ENCODE measurements at regions not wholly inside any gene's neighbourhood (a gene's known extent, or its start where the extent isn't known, plus 50 kb on each side); places are given as distances from the start of the nearest gene placed in this dataset.

GRCh38 chr10:64080071-64080470 is 558.9 kb downstream of the REEP3 start:
- Histone ChIP-seq H3K4me3 (no peak overlapping the region), H3K4me1 (replicated peaks in 1 of 2) (peaks cover 0 to 5% of the 10 kb centered on the region in 2 donors), H3K27ac (no peak overlapping the region)
- WGBS, 10 experiments: 20 to 100% (median 79%) methylated on average over 1 of the region's 1 CpG; no CpG with 5 or more reads in 4 of the 10 experiments
- no peak for ATAC-seq (replicated peaks in 6 of 8)
- in situ Hi-C loops (cut with MboI; ENCODE audit: low pct_unique_long_range_greater_than_20kb in 2 of 9, low sequenced_read_pairs in 9 of 9, unreplicated experiment in 9 of 9): no loop called here

- in situ Hi-C loops (cut with MboI; ENCODE audit: low pct_unique_long_range_greater_than_20kb in 2 of 9, low sequenced_read_pairs in 9 of 9, unreplicated experiment in 9 of 9): no loop called here
- Histone ChIP-seq H3K4me3 (no peak overlapping the region), H3K27ac (no peak overlapping the region), H3K4me1 (replicated peaks in 1 of 2) (peaks cover 3 to 5% of the 10 kb centered on the region in 2 donors)
- ATAC-seq (replicated peaks in 6 of 8): no peak
- whole genome bisulfite sequencing, 10 experiments: 0 to 96% (median 43%) methylated on average over 1 to 3 of the region's 3 CpGs; no CpG with 5 or more reads in 3 of the 10 experiments
These were observed 560.8 kb downstream of the REEP3 start for GRCh38 chr10:64081947-64082482.

- no peak for ATAC-seq (replicated peaks in 6 of 8)
- no peak overlapping the region for H3K27ac ChIP-seq
- WGBS, 10 experiments: 0 to 83% (median 50%) methylated on average over 1 to 2 of the region's 2 CpGs; no CpG with 5 or more reads in 6 of the 10 experiments
- in situ Hi-C loops (cut with MboI; ENCODE audit: low pct_unique_long_range_greater_than_20kb in 2 of 9, low sequenced_read_pairs in 9 of 9, unreplicated experiment in 9 of 9): no loop called here
- peaks cover 2 to 3% of the 10 kb centered on the region in 2 donors for H3K4me1 ChIP-seq (replicated peaks in 1 of 2)
- H3K4me3 ChIP-seq: no peak overlapping the region
These were observed 565.0 kb downstream of the REEP3 start for GRCh38 chr10:64086083-64086767.

GRCh38 chr10:64089648-64090047 is 568.4 kb downstream of the REEP3 start:
- Histone ChIP-seq H3K4me3 (no peak overlapping the region), H3K4me1 (replicated peaks in 1 of 2) (peaks cover 2 to 3% of the 10 kb centered on the region in 2 donors), H3K27ac (no peak overlapping the region)
- in situ Hi-C loops (cut with MboI; ENCODE audit: low pct_unique_long_range_greater_than_20kb in 2 of 9, low sequenced_read_pairs in 9 of 9, unreplicated experiment in 9 of 9): no loop called here
- ATAC-seq (replicated peaks in 6 of 8): no peak
- 0 to 88% (median 44%) methylated on average over 1 to 2 of the region's 2 CpGs; no CpG with 5 or more reads in 2 of the 10 experiments for WGBS, 10 experiments

GRCh38 chr10:64090865-64091264 is 569.7 kb downstream of the REEP3 start:
- in situ Hi-C loops (cut with MboI; ENCODE audit: low pct_unique_long_range_greater_than_20kb in 2 of 9, low sequenced_read_pairs in 9 of 9, unreplicated experiment in 9 of 9): no loop called here
- ATAC-seq (replicated peaks in 6 of 8): no peak
- no peak overlapping the region for H3K27ac ChIP-seq
- no peak overlapping the region for H3K4me3 ChIP-seq
- H3K4me1 ChIP-seq (replicated peaks in 1 of 2): peaks cover 0 to 3% of the 10 kb centered on the region in 2 donors
- 17 to 100% (median 78%) methylated on average over 1 to 3 of the region's 3 CpGs; no CpG with 5 or more reads in 2 of the 10 experiments for WGBS, 10 experiments

GRCh38 chr10:64091897-64092296 is 570.7 kb downstream of the REEP3 start:
- Histone ChIP-seq H3K4me3 (no peak overlapping the region), H3K27ac (no peak overlapping the region), H3K4me1 (replicated peaks in 1 of 2) (no peaks in the 10 kb centered on the region)
- in situ Hi-C loops (cut with MboI; ENCODE audit: low pct_unique_long_range_greater_than_20kb in 2 of 9, low sequenced_read_pairs in 9 of 9, unreplicated experiment in 9 of 9): no loop called here
- WGBS, 10 experiments: 0 to 64% (median 20%) methylated on average over 1 to 4 of the region's 4 CpGs; no CpG with 5 or more reads in 1 of the 10 experiments
- ATAC-seq (replicated peaks in 6 of 8): peak in 4 of 8 experiments; percentile 29 to 81 (median 42)

GRCh38 chr10:64093304-64093703 is 572.1 kb downstream of the REEP3 start:
- no peaks in the 10 kb centered on the region for H3K4me1 ChIP-seq (replicated peaks in 1 of 2)
- no peak overlapping the region for H3K27ac ChIP-seq
- 0 to 93% (median 75%) methylated on average over 1 to 3 of the region's 3 CpGs for WGBS, 10 experiments
- in situ Hi-C loops (cut with MboI; ENCODE audit: low pct_unique_long_range_greater_than_20kb in 2 of 9, low sequenced_read_pairs in 9 of 9, unreplicated experiment in 9 of 9): no loop called here
- H3K4me3 ChIP-seq: no peak overlapping the region
- ATAC-seq (replicated peaks in 6 of 8): no peak

- in situ Hi-C loops (cut with MboI; ENCODE audit: low pct_unique_long_range_greater_than_20kb in 2 of 9, low sequenced_read_pairs in 9 of 9, unreplicated experiment in 9 of 9): no loop called here
- no peaks in the 10 kb centered on the region for H3K4me1 ChIP-seq (replicated peaks in 1 of 2)
- H3K4me3 ChIP-seq: no peak overlapping the region
- 32 to 100% (median 82%) methylated on average over 1 to 3 of the region's 3 CpGs for WGBS, 10 experiments
- H3K27ac ChIP-seq: no peak overlapping the region
- ATAC-seq (replicated peaks in 6 of 8): no peak
These were observed 572.8 kb downstream of the REEP3 start for GRCh38 chr10:64093946-64094535.

- no peak overlapping the region for H3K27ac ChIP-seq
- in situ Hi-C loops (cut with MboI; ENCODE audit: low pct_unique_long_range_greater_than_20kb in 2 of 9, low sequenced_read_pairs in 9 of 9, unreplicated experiment in 9 of 9): no loop called here
These were observed 575.7 kb downstream of the REEP3 start for GRCh38 chr10:64096941-64097340.

GRCh38 chr10:64097391-64098122 is 576.4 kb downstream of the REEP3 start:
- H3K27ac ChIP-seq: no peak overlapping the region
- no peaks in the 10 kb centered on the region for H3K4me1 ChIP-seq (replicated peaks in 1 of 2)
- 11 to 100% (median 86%) methylated on average over 4 to 9 of the region's 9 CpGs for WGBS, 10 experiments
- no peak for ATAC-seq (replicated peaks in 6 of 8)
- H3K4me3 ChIP-seq: no peak overlapping the region
- in situ Hi-C loops (cut with MboI; ENCODE audit: low pct_unique_long_range_greater_than_20kb in 2 of 9, low sequenced_read_pairs in 9 of 9, unreplicated experiment in 9 of 9): no loop called here

More at GRCh38 chr10:64096941-64097340, 575.7 kb downstream of the REEP3 start:
- Histone ChIP-seq H3K4me1 (replicated peaks in 1 of 2) (no peaks in the 10 kb centered on the region), H3K4me3 (no peak overlapping the region)
- WGBS, 10 experiments: 17 to 92% (median 79%) methylated on average over 2 to 4 of the region's 4 CpGs; no CpG with 5 or more reads in 3 of the 10 experiments
- ATAC-seq (replicated peaks in 6 of 8): no peak

GRCh38 chr10:64098994-64099393 is 577.8 kb downstream of the REEP3 start:
- H3K4me3 ChIP-seq: no peak overlapping the region
- no peak overlapping the region for H3K27ac ChIP-seq
- 0 to 88% (median 71%) methylated on average over 1 of the region's 1 CpG; no CpG with 5 or more reads in 3 of the 10 experiments for WGBS, 10 experiments
- H3K4me1 ChIP-seq (replicated peaks in 1 of 2): no peaks in the 10 kb centered on the region
- ATAC-seq (replicated peaks in 6 of 8): peak; percentile 42 to 99 (median 79)
- in situ Hi-C loops (cut with MboI; ENCODE audit: low pct_unique_long_range_greater_than_20kb in 2 of 9, low sequenced_read_pairs in 9 of 9, unreplicated experiment in 9 of 9): no loop called here

- in situ Hi-C loops (cut with MboI; ENCODE audit: low pct_unique_long_range_greater_than_20kb in 2 of 9, low sequenced_read_pairs in 9 of 9, unreplicated experiment in 9 of 9): no loop called here
- Histone ChIP-seq H3K4me3 (no peak overlapping the region), H3K4me1 (replicated peaks in 1 of 2) (no peaks in the 10 kb centered on the region), H3K27ac (no peak overlapping the region)
- WGBS, 10 experiments: 0 to 100% (median 65%) methylated on average over 1 to 3 of the region's 3 CpGs; no CpG with 5 or more reads in 3 of the 10 experiments
- no peak for ATAC-seq (replicated peaks in 6 of 8)
These were observed 580.5 kb downstream of the REEP3 start for GRCh38 chr10:64101606-64102263.

Data from motor neuron (in vitro differentiated cells).